LNCaP clone FGC (cell line): ENCODE measurements at regions not wholly inside any gene's neighbourhood (a gene's known extent, or its start where the extent isn't known, plus 50 kb on each side); places are given as distances from the start of the nearest gene placed in this dataset.

Experiments used
- DNase-seq: peaks from one replicate; pipeline ENCODE4 v3.0.0-alpha.2; 2011; ENCODE audit warnings: low read depth
- H3K4me3 ChIP-seq: 2 replicates; pipeline ENCODE4 v1.5.1; 2011; ENCODE audit warnings: mild to moderate bottlenecking, low read depth, low read length, control low read depth
- TF ChIP-seq, protein P1 (sequence below): IDR thresholded peaks from 2 replicates; pipeline ENCODE4 v1.5.1; 2012; ENCODE audit warnings: mild to moderate bottlenecking; ENCODE audit not compliant: control insufficient read depth, insufficient read depth; ENCODE audit errors: extremely low read depth

DNA sequence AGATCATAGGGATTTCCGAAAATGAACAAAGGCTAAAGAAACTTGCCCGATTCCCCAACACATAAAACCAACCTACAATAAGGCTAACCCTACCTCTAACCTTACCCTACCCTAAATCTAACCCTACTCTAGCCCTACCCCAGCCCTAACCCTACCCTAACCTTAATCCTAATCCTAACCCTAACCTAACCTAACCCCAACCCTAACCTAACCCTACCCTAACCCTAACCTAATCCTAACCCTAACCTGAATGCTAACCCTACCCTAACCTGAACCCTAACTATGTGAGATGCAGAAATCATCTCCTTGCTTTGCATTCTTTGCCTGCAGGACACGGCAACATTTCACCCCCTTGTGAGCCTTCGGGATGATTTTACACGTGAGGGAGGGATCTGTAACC, 67.6 kb upstream of the SOX1 start:
- DNase-seq = no peak
- TF ChIP-seq, protein P1, sequence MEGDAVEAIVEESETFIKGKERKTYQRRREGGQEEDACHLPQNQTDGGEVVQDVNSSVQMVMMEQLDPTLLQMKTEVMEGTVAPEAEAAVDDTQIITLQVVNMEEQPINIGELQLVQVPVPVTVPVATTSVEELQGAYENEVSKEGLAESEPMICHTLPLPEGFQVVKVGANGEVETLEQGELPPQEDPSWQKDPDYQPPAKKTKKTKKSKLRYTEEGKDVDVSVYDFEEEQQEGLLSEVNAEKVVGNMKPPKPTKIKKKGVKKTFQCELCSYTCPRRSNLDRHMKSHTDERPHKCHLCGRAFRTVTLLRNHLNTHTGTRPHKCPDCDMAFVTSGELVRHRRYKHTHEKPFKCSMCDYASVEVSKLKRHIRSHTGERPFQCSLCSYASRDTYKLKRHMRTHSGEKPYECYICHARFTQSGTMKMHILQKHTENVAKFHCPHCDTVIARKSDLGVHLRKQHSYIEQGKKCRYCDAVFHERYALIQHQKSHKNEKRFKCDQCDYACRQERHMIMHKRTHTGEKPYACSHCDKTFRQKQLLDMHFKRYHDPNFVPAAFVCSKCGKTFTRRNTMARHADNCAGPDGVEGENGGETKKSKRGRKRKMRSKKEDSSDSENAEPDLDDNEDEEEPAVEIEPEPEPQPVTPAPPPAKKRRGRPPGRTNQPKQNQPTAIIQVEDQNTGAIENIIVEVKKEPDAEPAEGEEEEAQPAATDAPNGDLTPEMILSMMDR = no peak
- H3K4me3 ChIP-seq = no peak overlapping the region

DNA sequence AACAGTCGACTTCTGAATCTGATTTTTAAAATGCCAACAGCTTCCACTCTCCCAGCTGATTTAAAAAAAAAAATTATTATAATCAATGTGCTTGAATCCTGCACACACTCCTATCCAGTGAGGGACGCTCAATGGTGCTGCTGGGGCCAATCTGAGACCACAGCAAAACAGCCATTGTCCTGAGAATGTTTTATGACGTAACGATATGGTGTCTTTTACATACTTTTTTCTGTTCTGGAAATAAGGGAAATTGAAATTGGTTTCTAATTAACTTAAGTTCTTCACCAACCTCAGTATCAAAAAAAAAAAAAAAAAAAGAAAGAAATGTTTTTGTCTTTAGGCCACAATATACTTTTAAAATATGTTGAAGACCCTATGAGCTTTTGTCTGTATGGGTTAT, 66.1 kb upstream of the SOX1 start:
- H3K4me3 ChIP-seq = no peak overlapping the region
- no peak for DNase-seq
- TF ChIP-seq, protein P1 = no peak

DNA sequence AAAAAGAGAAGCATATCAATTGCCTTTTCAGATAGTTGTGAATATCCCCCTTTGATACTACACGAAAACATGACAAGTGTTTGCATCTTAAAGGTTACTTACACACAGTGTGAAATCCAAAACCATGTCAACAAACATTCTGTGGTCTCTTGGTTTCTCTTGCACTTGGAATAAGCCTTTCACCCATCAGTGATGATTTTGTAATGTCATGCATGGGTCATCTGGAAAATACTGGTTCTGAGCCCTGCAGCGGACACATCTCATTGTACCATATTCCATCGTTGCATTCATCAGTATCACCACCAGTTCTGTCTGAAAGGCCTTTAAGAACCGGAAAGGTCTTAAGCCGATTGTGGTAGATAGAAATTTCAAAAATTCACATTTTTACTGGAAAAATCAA, 65.4 kb upstream of the SOX1 start:
- TF ChIP-seq, protein P1 = no peak
- DNase-seq = no peak
- H3K4me3 ChIP-seq = no peak overlapping the region

DNA sequence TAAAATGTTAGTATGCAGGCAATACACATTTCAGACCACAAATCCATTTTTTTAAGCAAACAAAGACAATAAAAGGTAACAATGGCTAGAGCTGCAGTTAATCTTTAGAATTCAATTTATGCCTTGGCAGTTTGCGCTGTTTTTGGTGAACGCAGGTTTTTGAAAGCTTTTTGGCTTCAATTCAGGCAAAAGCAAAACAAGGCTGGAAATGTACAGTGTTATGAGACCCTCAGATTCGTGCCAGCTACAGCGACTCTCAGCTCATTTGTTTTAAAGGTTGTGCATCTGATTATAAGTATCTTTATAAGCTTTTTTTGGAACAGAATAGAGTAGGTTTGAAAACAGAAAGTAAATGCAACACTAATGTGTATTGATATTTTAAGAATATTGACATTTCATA, 63.6 kb upstream of the SOX1 start:
- TF ChIP-seq, protein P1 = no peak
- H3K4me3 ChIP-seq = no peak overlapping the region
- no peak for DNase-seq

DNA sequence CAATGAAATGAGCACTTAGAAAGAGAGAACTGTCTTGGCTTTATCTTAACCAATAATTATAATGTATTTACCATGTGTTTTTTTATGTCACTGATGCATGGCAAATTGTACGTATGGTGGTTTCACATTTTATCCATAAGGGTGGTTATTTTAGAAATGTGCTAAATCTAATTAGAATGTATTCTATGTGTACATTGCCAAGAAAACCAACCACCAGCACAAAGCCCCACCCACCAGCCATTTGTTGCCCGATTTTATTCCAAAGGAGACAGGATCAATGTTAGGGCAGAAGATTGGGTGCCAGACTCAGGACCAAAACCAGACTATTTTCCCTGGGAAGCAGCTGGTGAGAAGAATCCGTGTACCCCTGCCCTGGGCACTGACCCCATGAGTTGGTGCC, 63.0 kb upstream of the SOX1 start:
- TF ChIP-seq, protein P1 = no peak
- H3K4me3 ChIP-seq = no peak overlapping the region
- DNase-seq = no peak

DNA sequence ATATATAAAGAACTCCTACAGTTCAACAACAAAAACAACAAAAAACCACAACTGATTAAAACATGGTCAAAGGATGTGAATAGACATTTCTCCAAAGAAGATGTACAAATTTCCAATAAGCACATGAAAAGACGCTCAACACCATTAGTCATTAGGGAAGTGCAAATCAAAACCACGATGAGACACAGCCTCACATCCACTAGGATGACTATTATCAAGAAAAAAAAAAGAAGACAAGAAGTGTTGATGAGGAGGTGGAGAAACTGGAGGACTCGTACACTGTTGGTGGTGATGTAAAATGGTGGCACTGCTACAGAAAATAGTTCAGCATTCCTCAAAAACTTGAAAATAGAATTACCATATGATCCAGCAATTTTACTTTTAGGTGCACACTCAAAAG, 61.0 kb upstream of the SOX1 start:
- no peak overlapping the region for H3K4me3 ChIP-seq
- TF ChIP-seq, protein P1 = no peak
- DNase-seq = no peak

DNA sequence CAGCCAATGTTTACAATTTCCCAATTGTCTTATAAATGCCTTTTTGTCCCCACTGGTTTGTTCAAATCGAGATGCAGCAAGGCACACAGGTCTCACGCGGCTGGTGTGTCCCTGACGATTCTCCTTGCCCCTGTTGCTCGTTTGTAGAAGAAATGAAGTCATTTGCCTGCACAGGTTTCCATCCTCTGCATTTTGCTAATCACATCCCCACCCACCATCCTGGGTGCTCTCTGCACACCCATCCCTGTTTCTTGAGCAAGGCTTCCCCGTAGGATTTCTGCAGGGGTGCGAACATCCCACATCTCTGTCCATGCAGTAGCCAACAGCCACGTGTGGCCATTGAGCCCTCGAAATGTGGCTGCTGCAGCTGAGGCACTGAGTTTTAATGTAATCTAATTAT, 59.8 kb upstream of the SOX1 start:
- TF ChIP-seq, protein P1 = no peak
- DNase-seq = no peak
- no peak overlapping the region for H3K4me3 ChIP-seq
